ENCODE measurements at regions not wholly inside any gene's neighbourhood (a gene's known extent, or its start where the extent isn't known, plus 50 kb on each side); places are given as distances from the start of the nearest gene placed in this dataset.

- intact Hi-C loops (cut with DNase I), result no loop called here
- H3K36me3 ChIP-seq (ENCODE audit: control insufficient read depth in 2 of 3, insufficient read depth in 3 of 3, low read length in 3 of 3), result no peaks in the 10 kb centered on the region
- H3K4me1 ChIP-seq (ENCODE audit: control insufficient read depth in 2 of 3, insufficient read depth in 2 of 3, low read depth in 1 of 3, low read length in 3 of 3), result no peaks in the 10 kb centered on the region
- no peaks in the 10 kb centered on the region for H3K9me3 ChIP-seq (ENCODE audit: control insufficient read depth in 2 of 3, insufficient read depth in 1 of 3, low read length in 3 of 3)
- DNase-seq (no peak), FAIRE-seq (no peak)
- H3K27ac ChIP-seq (ENCODE audit: low read depth in 2 of 2, low read length in 2 of 2), result no peak overlapping the region
- H3K9ac ChIP-seq (ENCODE audit: low read length in 3 of 3), result no peak overlapping the region
- no peak overlapping the region for H3K4me3 ChIP-seq (ENCODE audit: low read length in 3 of 3)
- TF ChIP-seq, protein P1, sequence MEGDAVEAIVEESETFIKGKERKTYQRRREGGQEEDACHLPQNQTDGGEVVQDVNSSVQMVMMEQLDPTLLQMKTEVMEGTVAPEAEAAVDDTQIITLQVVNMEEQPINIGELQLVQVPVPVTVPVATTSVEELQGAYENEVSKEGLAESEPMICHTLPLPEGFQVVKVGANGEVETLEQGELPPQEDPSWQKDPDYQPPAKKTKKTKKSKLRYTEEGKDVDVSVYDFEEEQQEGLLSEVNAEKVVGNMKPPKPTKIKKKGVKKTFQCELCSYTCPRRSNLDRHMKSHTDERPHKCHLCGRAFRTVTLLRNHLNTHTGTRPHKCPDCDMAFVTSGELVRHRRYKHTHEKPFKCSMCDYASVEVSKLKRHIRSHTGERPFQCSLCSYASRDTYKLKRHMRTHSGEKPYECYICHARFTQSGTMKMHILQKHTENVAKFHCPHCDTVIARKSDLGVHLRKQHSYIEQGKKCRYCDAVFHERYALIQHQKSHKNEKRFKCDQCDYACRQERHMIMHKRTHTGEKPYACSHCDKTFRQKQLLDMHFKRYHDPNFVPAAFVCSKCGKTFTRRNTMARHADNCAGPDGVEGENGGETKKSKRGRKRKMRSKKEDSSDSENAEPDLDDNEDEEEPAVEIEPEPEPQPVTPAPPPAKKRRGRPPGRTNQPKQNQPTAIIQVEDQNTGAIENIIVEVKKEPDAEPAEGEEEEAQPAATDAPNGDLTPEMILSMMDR (IDR thresholded peaks at IDR 0.05; ENCODE audit: borderline replicate concordance, extremely low read depth, insufficient read depth), result no peak
- H3K27me3 ChIP-seq (ENCODE audit: control insufficient read depth, insufficient read depth, low read length), result no peaks in the 10 kb centered on the region
Measured at GRCh38 chr4:98746530-98746929, 88.1 kb upstream of the TSPAN5 start.

GRCh38 chr4:98745366-98745765, 87.0 kb upstream of the TSPAN5 start:
- no peaks in the 10 kb centered on the region for H3K9me3 ChIP-seq (ENCODE audit: control insufficient read depth in 2 of 3, insufficient read depth in 1 of 3, low read length in 3 of 3)
- H3K27ac ChIP-seq (ENCODE audit: low read depth in 2 of 2, low read length in 2 of 2), result no peak overlapping the region
- no peak overlapping the region for H3K4me3 ChIP-seq (ENCODE audit: low read length in 3 of 3)
- intact Hi-C loops (cut with DNase I), result no loop called here
- no peak overlapping the region for H3K9ac ChIP-seq (ENCODE audit: low read length in 3 of 3)
- FAIRE-seq, result no peak
- no peaks in the 10 kb centered on the region for H3K27me3 ChIP-seq (ENCODE audit: control insufficient read depth, insufficient read depth, low read length)
- H3K4me1 ChIP-seq (ENCODE audit: control insufficient read depth in 2 of 3, insufficient read depth in 2 of 3, low read depth in 1 of 3, low read length in 3 of 3), result no peaks in the 10 kb centered on the region
- H3K36me3 ChIP-seq (ENCODE audit: control insufficient read depth in 2 of 3, insufficient read depth in 3 of 3, low read length in 3 of 3), result no peaks in the 10 kb centered on the region
- no peak for DNase-seq
- TF ChIP-seq, protein P1 (IDR thresholded peaks at IDR 0.05; ENCODE audit: borderline replicate concordance, extremely low read depth, insufficient read depth), result no peak

DNA sequence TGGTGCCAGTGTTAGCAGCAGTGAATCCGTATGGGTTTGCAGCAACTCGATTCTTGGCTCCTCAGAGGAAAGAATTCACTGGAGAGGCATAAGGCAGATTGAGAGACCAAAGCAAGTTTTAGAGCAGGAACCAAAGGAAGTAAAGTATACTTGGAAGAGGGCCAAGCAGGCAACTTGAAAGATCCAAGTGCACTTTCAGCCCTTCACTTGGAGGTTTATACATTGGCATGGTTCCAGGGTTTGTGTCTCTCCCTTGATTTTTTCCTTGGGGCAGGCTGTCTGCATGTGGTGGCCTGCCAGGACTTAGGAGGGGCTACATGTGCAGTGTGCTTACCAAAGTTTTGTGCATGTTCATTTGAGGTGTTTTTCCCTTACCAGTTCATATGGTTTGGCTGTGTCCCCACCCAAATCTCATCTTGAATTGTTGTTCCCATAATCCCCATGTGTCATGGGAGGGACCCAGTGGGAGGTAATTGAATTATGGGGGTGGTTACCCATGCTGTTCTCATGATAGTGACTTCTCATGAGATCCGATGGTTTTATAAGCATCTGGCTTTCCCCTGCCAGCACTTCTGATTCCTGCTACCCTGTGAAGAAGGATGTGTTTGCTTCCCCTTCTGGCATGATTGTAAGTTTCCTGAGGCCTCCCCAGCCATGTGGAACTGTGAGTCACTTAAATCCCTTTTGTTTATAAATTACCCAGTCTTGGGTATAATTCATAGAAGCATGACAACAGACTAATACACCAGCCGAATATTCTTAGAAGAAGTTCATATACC, 86.2 kb upstream of the TSPAN5 start:
- H3K9ac ChIP-seq (ENCODE audit: low read length in 3 of 3), result no peak overlapping the region
- H3K4me3 ChIP-seq (ENCODE audit: low read length in 3 of 3), result no peak overlapping the region
- intact Hi-C loops (cut with DNase I), result no loop called here
- DNase-seq, result no peak
- no peak overlapping the region for H3K27ac ChIP-seq (ENCODE audit: low read depth in 2 of 2, low read length in 2 of 2)
- H3K9me3 ChIP-seq (ENCODE audit: control insufficient read depth in 2 of 3, insufficient read depth in 1 of 3, low read length in 3 of 3), result no peaks in the 10 kb centered on the region
- TF ChIP-seq, protein P1 (IDR thresholded peaks at IDR 0.05; ENCODE audit: borderline replicate concordance, extremely low read depth, insufficient read depth), result no peak
- no peaks in the 10 kb centered on the region for H3K4me1 ChIP-seq (ENCODE audit: control insufficient read depth in 2 of 3, insufficient read depth in 2 of 3, low read depth in 1 of 3, low read length in 3 of 3)
- no peak for FAIRE-seq
- no peaks in the 10 kb centered on the region for H3K27me3 ChIP-seq (ENCODE audit: control insufficient read depth, insufficient read depth, low read length)
- no peaks in the 10 kb centered on the region for H3K36me3 ChIP-seq (ENCODE audit: control insufficient read depth in 2 of 3, insufficient read depth in 3 of 3, low read length in 3 of 3)

DNA sequence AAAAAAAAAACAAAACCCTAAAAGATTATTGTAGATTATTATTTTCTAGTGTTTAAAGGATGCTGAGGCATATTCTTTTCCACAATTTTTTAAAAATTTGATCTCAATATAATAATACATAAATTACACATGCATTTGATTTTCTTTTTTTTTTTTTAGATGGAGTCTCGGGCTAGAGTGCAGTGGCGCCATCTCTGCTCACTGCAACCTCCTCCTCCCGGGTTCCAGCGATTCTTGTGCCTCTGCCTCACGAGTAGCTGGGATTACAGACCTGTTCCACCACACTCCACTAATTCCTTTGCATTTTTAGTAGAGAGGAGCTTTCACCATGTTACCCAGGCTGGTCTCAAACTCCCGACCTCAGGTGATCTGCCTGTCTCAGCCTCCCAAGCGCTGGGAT, 83.5 kb upstream of the TSPAN5 start:
- no peak for FAIRE-seq
- no peaks in the 10 kb centered on the region for H3K9me3 ChIP-seq (ENCODE audit: control insufficient read depth in 2 of 3, insufficient read depth in 1 of 3, low read length in 3 of 3)
- DNase-seq, result no peak
- no peaks in the 10 kb centered on the region for H3K27me3 ChIP-seq (ENCODE audit: control insufficient read depth, insufficient read depth, low read length)
- TF ChIP-seq, protein P1 (IDR thresholded peaks at IDR 0.05; ENCODE audit: borderline replicate concordance, extremely low read depth, insufficient read depth), result no peak
- H3K4me1 ChIP-seq (ENCODE audit: control insufficient read depth in 2 of 3, insufficient read depth in 2 of 3, low read depth in 1 of 3, low read length in 3 of 3), result no peaks in the 10 kb centered on the region
- intact Hi-C loops (cut with DNase I), result no loop called here
- no peak overlapping the region for H3K4me3 ChIP-seq (ENCODE audit: low read length in 3 of 3)
- no peak overlapping the region for H3K27ac ChIP-seq (ENCODE audit: low read depth in 2 of 2, low read length in 2 of 2)
- no peaks in the 10 kb centered on the region for H3K36me3 ChIP-seq (ENCODE audit: control insufficient read depth in 2 of 3, insufficient read depth in 3 of 3, low read length in 3 of 3)
- no peak overlapping the region for H3K9ac ChIP-seq (ENCODE audit: low read length in 3 of 3)
